ENCODE measurements at regions not wholly inside any gene's neighbourhood (a gene's known extent, or its start where the extent isn't known, plus 50 kb on each side); places are given as distances from the start of the nearest gene placed in this dataset.

DNA sequence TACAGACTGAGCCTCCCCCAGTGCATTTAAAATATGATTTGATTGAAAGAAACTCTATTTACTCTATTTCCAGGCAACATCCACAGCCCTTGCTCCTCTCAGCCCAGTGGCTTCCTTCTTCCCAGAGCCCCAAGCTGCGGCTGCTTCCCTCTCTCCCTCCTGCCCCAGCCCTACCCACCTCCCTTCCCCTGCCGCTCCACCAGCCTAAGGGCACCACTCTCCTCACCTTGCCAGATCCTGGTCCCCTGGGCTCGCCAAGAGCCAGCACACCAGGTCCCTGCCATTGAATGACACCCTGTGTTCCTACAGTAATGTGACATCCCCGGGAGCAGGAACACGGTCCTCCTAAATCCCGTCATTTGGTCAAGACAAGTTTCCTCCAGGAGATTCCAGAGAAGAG is 236.0 kb downstream of the RBFOX3 start:
- peaks cover 67% of the 10 kb centered on the region for H3K27me3 ChIP-seq (ENCODE audit: insufficient read depth, low read length)

DNA sequence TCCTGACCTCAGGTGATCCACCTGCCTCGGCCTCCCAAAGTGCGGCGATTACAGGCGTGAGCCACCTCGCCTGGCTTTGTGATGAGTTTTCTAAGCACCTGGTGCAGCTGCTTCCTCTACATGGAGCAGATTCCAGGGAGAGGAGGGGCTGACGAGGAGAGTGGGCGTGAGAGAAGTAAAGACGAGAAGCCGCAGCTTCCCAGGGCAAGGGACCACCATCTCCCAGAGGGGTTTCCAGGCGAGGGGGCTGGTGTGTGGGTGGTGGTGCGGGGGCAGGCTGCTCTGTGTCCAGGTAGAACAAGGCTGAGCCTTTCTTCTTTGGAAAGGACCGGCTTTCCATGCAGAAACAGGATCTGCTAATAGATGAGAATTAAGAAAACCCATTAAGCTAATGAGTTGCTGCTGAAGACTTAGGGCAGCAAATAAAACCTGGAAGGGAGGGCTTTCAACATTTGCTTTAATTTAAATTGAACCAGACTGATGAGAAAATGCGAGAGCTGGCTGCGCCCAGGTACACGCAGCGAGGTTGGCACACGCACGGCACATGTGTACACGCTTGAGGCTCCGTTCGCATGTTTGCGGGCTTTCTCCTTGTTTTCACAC is 236.7 kb downstream of the RBFOX3 start:
- H3K9me2 ChIP-seq (ENCODE audit: insufficient read depth) = no peaks in the 10 kb centered on the region
- no peaks in the 10 kb centered on the region for H3K4me1 ChIP-seq (ENCODE audit: control insufficient read depth in 1 of 2, insufficient read depth in 2 of 2, low read length in 2 of 2)
- H3K79me2 ChIP-seq (ENCODE audit: insufficient read depth, low read length) = no peaks in the 10 kb centered on the region
- no TSS peak for BruUV-seq (replicated peaks)
- no peak for ATAC-seq
- no peak overlapping the region for H3K4me3 ChIP-seq (replicated peaks in 1 of 2; ENCODE audit: low read depth in 1 of 2, low read length in 2 of 2)
- no peaks in the 10 kb centered on the region for H3K9me3 ChIP-seq (ENCODE audit: control insufficient read depth in 1 of 2, insufficient read depth in 1 of 2, low read depth in 1 of 2, low read length in 2 of 2)
- RAD21 ChIA-PET (ENCODE audit: low non-redundant PET in 1 of 2, low total read pairs in 2 of 2, uncharacterized antibody in 2 of 2, unreplicated experiment in 2 of 2) = no interaction called here
- intact Hi-C loops (cut with micrococcal nuclease) = no loop called here
- POLR2A ChIA-PET = no interaction called here
- H3K9ac ChIP-seq (ENCODE audit: low read length) = no peak overlapping the region
- CTCF ChIA-PET = interaction anchor here (2.7 kb wide), 1 partner anchor 18 kb away, joined by 13 read pairs; no protein-coding TSS in a partner anchor
- DNase-seq (ENCODE audit: low read depth, low spot score) = no peak
- no peak overlapping the region for H2AFZ ChIP-seq (ENCODE audit: low read depth, low read length, poor library complexity, severe bottlenecking)
- H3K27ac ChIP-seq (ENCODE audit: low read depth, low read length) = no peak overlapping the region
- no peak overlapping the region for H3K4me2 ChIP-seq (ENCODE audit: low read length)
- H3K36me3 ChIP-seq (ENCODE audit: control insufficient read depth in 1 of 2, insufficient read depth in 2 of 2, low read length in 2 of 2) = no peaks in the 10 kb centered on the region
- H4K20me1 ChIP-seq (ENCODE audit: insufficient read depth) = no peaks in the 10 kb centered on the region
- peaks cover 61% of the 10 kb centered on the region for H3K27me3 ChIP-seq (ENCODE audit: insufficient read depth, low read length)
- no peak for TF ChIP-seq RAD21 (IDR thresholded peaks at IDR 0.05; ENCODE audit: low read depth)
- TF ChIP-seq, protein P1, sequence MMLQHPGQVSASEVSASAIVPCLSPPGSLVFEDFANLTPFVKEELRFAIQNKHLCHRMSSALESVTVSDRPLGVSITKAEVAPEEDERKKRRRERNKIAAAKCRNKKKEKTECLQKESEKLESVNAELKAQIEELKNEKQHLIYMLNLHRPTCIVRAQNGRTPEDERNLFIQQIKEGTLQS (IDR thresholded peaks at IDR 0.05) = no peak
- TF ChIP-seq SRF (IDR thresholded peaks at IDR 0.05; ENCODE audit: low read depth) = no peak
- no peak for TF ChIP-seq ZFX (IDR thresholded peaks at IDR 0.05)
- TF ChIP-seq, protein P2, sequence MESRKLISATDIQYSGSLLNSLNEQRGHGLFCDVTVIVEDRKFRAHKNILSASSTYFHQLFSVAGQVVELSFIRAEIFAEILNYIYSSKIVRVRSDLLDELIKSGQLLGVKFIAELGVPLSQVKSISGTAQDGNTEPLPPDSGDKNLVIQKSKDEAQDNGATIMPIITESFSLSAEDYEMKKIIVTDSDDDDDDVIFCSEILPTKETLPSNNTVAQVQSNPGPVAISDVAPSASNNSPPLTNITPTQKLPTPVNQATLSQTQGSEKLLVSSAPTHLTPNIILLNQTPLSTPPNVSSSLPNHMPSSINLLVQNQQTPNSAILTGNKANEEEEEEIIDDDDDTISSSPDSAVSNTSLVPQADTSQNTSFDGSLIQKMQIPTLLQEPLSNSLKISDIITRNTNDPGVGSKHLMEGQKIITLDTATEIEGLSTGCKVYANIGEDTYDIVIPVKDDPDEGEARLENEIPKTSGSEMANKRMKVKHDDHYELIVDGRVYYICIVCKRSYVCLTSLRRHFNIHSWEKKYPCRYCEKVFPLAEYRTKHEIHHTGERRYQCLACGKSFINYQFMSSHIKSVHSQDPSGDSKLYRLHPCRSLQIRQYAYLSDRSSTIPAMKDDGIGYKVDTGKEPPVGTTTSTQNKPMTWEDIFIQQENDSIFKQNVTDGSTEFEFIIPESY (IDR thresholded peaks at IDR 0.05; ENCODE audit: extremely low read depth, insufficient replicate concordance, low read length) = no peak
- TF ChIP-seq, protein P3, sequence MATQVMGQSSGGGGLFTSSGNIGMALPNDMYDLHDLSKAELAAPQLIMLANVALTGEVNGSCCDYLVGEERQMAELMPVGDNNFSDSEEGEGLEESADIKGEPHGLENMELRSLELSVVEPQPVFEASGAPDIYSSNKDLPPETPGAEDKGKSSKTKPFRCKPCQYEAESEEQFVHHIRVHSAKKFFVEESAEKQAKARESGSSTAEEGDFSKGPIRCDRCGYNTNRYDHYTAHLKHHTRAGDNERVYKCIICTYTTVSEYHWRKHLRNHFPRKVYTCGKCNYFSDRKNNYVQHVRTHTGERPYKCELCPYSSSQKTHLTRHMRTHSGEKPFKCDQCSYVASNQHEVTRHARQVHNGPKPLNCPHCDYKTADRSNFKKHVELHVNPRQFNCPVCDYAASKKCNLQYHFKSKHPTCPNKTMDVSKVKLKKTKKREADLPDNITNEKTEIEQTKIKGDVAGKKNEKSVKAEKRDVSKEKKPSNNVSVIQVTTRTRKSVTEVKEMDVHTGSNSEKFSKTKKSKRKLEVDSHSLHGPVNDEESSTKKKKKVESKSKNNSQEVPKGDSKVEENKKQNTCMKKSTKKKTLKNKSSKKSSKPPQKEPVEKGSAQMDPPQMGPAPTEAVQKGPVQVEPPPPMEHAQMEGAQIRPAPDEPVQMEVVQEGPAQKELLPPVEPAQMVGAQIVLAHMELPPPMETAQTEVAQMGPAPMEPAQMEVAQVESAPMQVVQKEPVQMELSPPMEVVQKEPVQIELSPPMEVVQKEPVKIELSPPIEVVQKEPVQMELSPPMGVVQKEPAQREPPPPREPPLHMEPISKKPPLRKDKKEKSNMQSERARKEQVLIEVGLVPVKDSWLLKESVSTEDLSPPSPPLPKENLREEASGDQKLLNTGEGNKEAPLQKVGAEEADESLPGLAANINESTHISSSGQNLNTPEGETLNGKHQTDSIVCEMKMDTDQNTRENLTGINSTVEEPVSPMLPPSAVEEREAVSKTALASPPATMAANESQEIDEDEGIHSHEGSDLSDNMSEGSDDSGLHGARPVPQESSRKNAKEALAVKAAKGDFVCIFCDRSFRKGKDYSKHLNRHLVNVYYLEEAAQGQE (IDR thresholded peaks at IDR 0.05; ENCODE audit: low read depth) = no peak
- TF ChIP-seq, protein P4, sequence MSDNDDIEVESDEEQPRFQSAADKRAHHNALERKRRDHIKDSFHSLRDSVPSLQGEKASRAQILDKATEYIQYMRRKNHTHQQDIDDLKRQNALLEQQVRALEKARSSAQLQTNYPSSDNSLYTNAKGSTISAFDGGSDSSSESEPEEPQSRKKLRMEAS (IDR thresholded peaks at IDR 0.05) = no peak
- no peak for TF ChIP-seq FOSL1 (IDR thresholded peaks at IDR 0.05; ENCODE audit: low read depth)
- no peak for TF ChIP-seq EZH2phosphoT487 (IDR thresholded peaks at IDR 0.05; ENCODE audit: borderline replicate concordance)

More for the DNA sequence above, 236.0 kb downstream of the RBFOX3 start:
- no peak for TF ChIP-seq SP1 (IDR thresholded peaks at IDR 0.05; ENCODE audit: low read depth)
- TF ChIP-seq ZFX (IDR thresholded peaks at IDR 0.05) = no peak
- no peak for TF ChIP-seq SIN3A (IDR thresholded peaks at IDR 0.05; ENCODE audit: low read depth)
- TF ChIP-seq, protein P4 (IDR thresholded peaks at IDR 0.05) = no peak
- TF ChIP-seq FOSL1 (IDR thresholded peaks at IDR 0.05; ENCODE audit: low read depth) = no peak
- TF ChIP-seq YY1 (IDR thresholded peaks at IDR 0.05; ENCODE audit: extremely low read depth, insufficient replicate concordance, low read depth, low read length) = no peak
- no peak for DNase-seq (ENCODE audit: low read depth, low spot score)
- Histone ChIP-seq H3K9me3 (ENCODE audit: control insufficient read depth in 1 of 2, insufficient read depth in 1 of 2, low read depth in 1 of 2, low read length in 2 of 2) (no peaks in the 10 kb centered on the region), H3K27ac (ENCODE audit: low read depth, low read length) (no peak overlapping the region), H3K9ac (ENCODE audit: low read length) (no peak overlapping the region), H4K20me1 (ENCODE audit: insufficient read depth) (no peaks in the 10 kb centered on the region), H2AFZ (ENCODE audit: low read depth, low read length, poor library complexity, severe bottlenecking) (no peak overlapping the region), H3K4me3 (replicated peaks in 1 of 2; ENCODE audit: low read depth in 1 of 2, low read length in 2 of 2) (no peak overlapping the region), H3K4me2 (ENCODE audit: low read length) (no peak overlapping the region), H3K9me2 (ENCODE audit: insufficient read depth) (no peaks in the 10 kb centered on the region), H3K79me2 (ENCODE audit: insufficient read depth, low read length) (no peaks in the 10 kb centered on the region), H3K36me3 (ENCODE audit: control insufficient read depth in 1 of 2, insufficient read depth in 2 of 2, low read length in 2 of 2) (no peaks in the 10 kb centered on the region), H3K4me1 (ENCODE audit: control insufficient read depth in 1 of 2, insufficient read depth in 2 of 2, low read length in 2 of 2) (no peaks in the 10 kb centered on the region)
- no peak for ATAC-seq
- CTCF ChIA-PET = interaction anchor here (2.7 kb wide), 1 partner anchor 18 kb away, joined by 13 read pairs; no protein-coding TSS in a partner anchor
- RAD21 ChIA-PET (ENCODE audit: low non-redundant PET in 1 of 2, low total read pairs in 2 of 2, uncharacterized antibody in 2 of 2, unreplicated experiment in 2 of 2) = no interaction called here
- POLR2A ChIA-PET = no interaction called here
- intact Hi-C loops (cut with micrococcal nuclease) = no loop called here
- no TSS peak for BruUV-seq (replicated peaks)
